C4-2B (cell line): ENCODE measurements at regions not wholly inside any gene's neighbourhood (a gene's known extent, or its start where the extent isn't known, plus 50 kb on each side); places are given as distances from the start of the nearest gene placed in this dataset.
"Not testable (repeated sequence)": the region's sequence is repeated elsewhere in the genome, so short reads cannot be mapped to it uniquely, and the experiment has no call there.

Experiments
- H3K27ac ChIP-seq: fragments of 450-650 bp; 2 replicates; pipeline ENCODE4 v1.5.1; 2017
- CTCF ChIP-seq: fragments of 450-650 bp; conservative IDR thresholded peaks from 2 replicates; pipeline ENCODE4 v1.5.1; 2017; ENCODE audit warnings: mild to moderate bottlenecking
- ZFX ChIP-seq: fragments of 450-650 bp; IDR thresholded peaks from 2 replicates; pipeline ENCODE4 v1.6.1; 2017

GRCh38 chr5:89187268-89187667, 304.3 kb upstream of the MEF2C start:
- TF ChIP-seq CTCF (no peak), ZFX (no peak)
- no peak overlapping the region for H3K27ac ChIP-seq

- no peak overlapping the region for H3K27ac ChIP-seq
- no peak for TF ChIP-seq ZFX
- no peak for TF ChIP-seq CTCF
Measured at GRCh38 chr5:89181546-89181945, 298.6 kb upstream of the MEF2C start.

GRCh38 chr5:89179731-89180130, 296.7 kb upstream of the MEF2C start:
- no peak for TF ChIP-seq CTCF
- no peak for TF ChIP-seq ZFX
- H3K27ac ChIP-seq: no peak overlapping the region

GRCh38 chr5:89178541-89178940, 295.6 kb upstream of the MEF2C start:
- no peak for TF ChIP-seq CTCF
- no peak overlapping the region for H3K27ac ChIP-seq

- TF ChIP-seq ZFX: no peak
- TF ChIP-seq CTCF: no peak
Measured at GRCh38 chr5:89173528-89173927, 290.5 kb upstream of the MEF2C start.

GRCh38 chr5:89168766-89169165, 285.8 kb upstream of the MEF2C start:
- no peak for TF ChIP-seq ZFX
- no peak for TF ChIP-seq CTCF
- H3K27ac ChIP-seq: no peak overlapping the region

More at GRCh38 chr5:89173528-89173927, 290.5 kb upstream of the MEF2C start:
- no peak overlapping the region for H3K27ac ChIP-seq

- not testable (repeated sequence) for H3K27ac ChIP-seq
Measured at GRCh38 chr5:89164703-89165102, 281.7 kb upstream of the MEF2C start.

- TF ChIP-seq ZFX (no peak), CTCF (no peak)
Measured at GRCh38 chr5:89156226-89156625, 273.2 kb upstream of the MEF2C start.

More at GRCh38 chr5:89156226-89156625, 273.2 kb upstream of the MEF2C start:
- no peak overlapping the region for H3K27ac ChIP-seq
